SU-DHL-6 (cell line): ENCODE measurements at regions not wholly inside any gene's neighbourhood (a gene's known extent, or its start where the extent isn't known, plus 50 kb on each side); places are given as distances from the start of the nearest gene placed in this dataset.

Source experiments
- CTCF ChIP-seq: fragments of 200-600 bp; sonication (generic); IDR thresholded peaks from one replicate; pipeline ENCODE4 v1.5.1; 2017; ENCODE audit warnings: antibody characterized with exemption, mild to moderate bottlenecking, low read length, moderate library complexity; ENCODE audit not compliant: insufficient read depth, poor library complexity, severe bottlenecking
- EZH2phosphoT487 ChIP-seq: fragments of 200-600 bp; sonication (generic), shearing (Covaris generic); conservative IDR thresholded peaks from 2 replicates; pipeline ENCODE4 v1.6.1; 2018; ENCODE audit warnings: mild to moderate bottlenecking, antibody characterized with exemption, low read length, moderate library complexity, mixed read lengths

DNA sequence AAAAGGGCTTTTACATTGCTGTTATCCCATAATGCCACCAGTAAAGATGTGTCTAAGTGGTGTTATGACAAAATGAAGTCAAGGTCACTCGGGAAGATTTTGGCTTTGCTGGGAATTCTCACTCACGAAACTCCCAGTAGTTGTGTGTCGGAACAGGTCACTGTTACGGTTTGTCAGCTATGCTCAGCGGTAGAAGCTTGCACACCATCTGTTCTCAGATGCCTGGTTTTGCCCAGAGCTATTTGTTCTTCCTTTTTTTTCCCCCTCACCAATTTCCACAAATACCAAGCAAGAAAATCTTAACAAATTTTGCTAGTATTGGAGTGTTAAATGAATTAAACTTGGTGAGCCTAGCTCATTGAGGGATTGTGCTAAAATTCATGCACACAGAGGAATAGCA is 915.1 kb downstream of the MCTP2 start:
- TF ChIP-seq CTCF = no peak
- TF ChIP-seq EZH2phosphoT487 = no peak
